ENCODE measurements at regions not wholly inside any gene's neighbourhood (a gene's known extent, or its start where the extent isn't known, plus 50 kb on each side); places are given as distances from the start of the nearest gene placed in this dataset.
"Not testable (repeated sequence)": the region's sequence is repeated elsewhere in the genome, so short reads cannot be mapped to it uniquely, and the experiment has no call there.

GRCh38 chr6:82118150-82118562 is 129.4 kb downstream of the IBTK start:
- no peaks in the 10 kb centered on the region for H3K27me3 ChIP-seq (replicated peaks; ENCODE audit: control insufficient read depth, insufficient read depth, low read length)
- no peaks in the 10 kb centered on the region for H3K9me3 ChIP-seq (ENCODE audit: control insufficient read depth, low read length)
- peak; percentile 6 for DNase-seq (ENCODE audit: low read depth)
- H3K4me3 ChIP-seq (ENCODE audit: low read length) = no peak overlapping the region
- no peaks in the 10 kb centered on the region for H3K36me3 ChIP-seq (ENCODE audit: control insufficient read depth, insufficient read depth, low read length, severe bottlenecking)
- no peaks in the 10 kb centered on the region for H3K4me1 ChIP-seq (ENCODE audit: control insufficient read depth, insufficient read depth, low read length)
- H3K9ac ChIP-seq (ENCODE audit: low read length) = no peak overlapping the region

GRCh38 chr6:82114748-82115147 is 132.8 kb downstream of the IBTK start:
- Histone ChIP-seq H3K27me3 (replicated peaks; ENCODE audit: control insufficient read depth, insufficient read depth, low read length) (no peaks in the 10 kb centered on the region), H3K4me3 (ENCODE audit: low read length) (no peak overlapping the region), H3K36me3 (ENCODE audit: control insufficient read depth, insufficient read depth, low read length, severe bottlenecking) (no peaks in the 10 kb centered on the region), H3K4me1 (ENCODE audit: control insufficient read depth, insufficient read depth, low read length) (no peaks in the 10 kb centered on the region), H3K9ac (ENCODE audit: low read length) (no peak overlapping the region), H3K9me3 (ENCODE audit: control insufficient read depth, low read length) (no peaks in the 10 kb centered on the region)
- no peak for DNase-seq (ENCODE audit: low read depth)

GRCh38 chr6:82113231-82113630 is 134.3 kb downstream of the IBTK start:
- no peak for DNase-seq (ENCODE audit: low read depth)
- no peak overlapping the region for H3K4me3 ChIP-seq (ENCODE audit: low read length)
- no peaks in the 10 kb centered on the region for H3K4me1 ChIP-seq (ENCODE audit: control insufficient read depth, insufficient read depth, low read length)
- no peaks in the 10 kb centered on the region for H3K9me3 ChIP-seq (ENCODE audit: control insufficient read depth, low read length)
- no peak overlapping the region for H3K9ac ChIP-seq (ENCODE audit: low read length)
- H3K36me3 ChIP-seq (ENCODE audit: control insufficient read depth, insufficient read depth, low read length, severe bottlenecking) = no peaks in the 10 kb centered on the region
- H3K27me3 ChIP-seq (replicated peaks; ENCODE audit: control insufficient read depth, insufficient read depth, low read length) = no peaks in the 10 kb centered on the region

GRCh38 chr6:82111818-82112217 is 135.7 kb downstream of the IBTK start:
- H3K9ac ChIP-seq (ENCODE audit: low read length) = no peak overlapping the region

GRCh38 chr6:82111114-82111513 is 136.4 kb downstream of the IBTK start:
- DNase-seq (ENCODE audit: low read depth) = no peak
- H3K27me3 ChIP-seq (replicated peaks; ENCODE audit: control insufficient read depth, insufficient read depth, low read length) = no peaks in the 10 kb centered on the region
- H3K4me1 ChIP-seq (ENCODE audit: control insufficient read depth, insufficient read depth, low read length) = no peaks in the 10 kb centered on the region
- H3K36me3 ChIP-seq (ENCODE audit: control insufficient read depth, insufficient read depth, low read length, severe bottlenecking) = no peaks in the 10 kb centered on the region
- H3K9me3 ChIP-seq (ENCODE audit: control insufficient read depth, low read length) = no peaks in the 10 kb centered on the region
- no peak overlapping the region for H3K9ac ChIP-seq (ENCODE audit: low read length)
- H3K4me3 ChIP-seq (ENCODE audit: low read length) = no peak overlapping the region

More at GRCh38 chr6:82111818-82112217, 135.7 kb downstream of the IBTK start:
- H3K4me1 ChIP-seq (ENCODE audit: control insufficient read depth, insufficient read depth, low read length) = no peaks in the 10 kb centered on the region
- H3K4me3 ChIP-seq (ENCODE audit: low read length) = no peak overlapping the region
- no peak for DNase-seq (ENCODE audit: low read depth)
- H3K36me3 ChIP-seq (ENCODE audit: control insufficient read depth, insufficient read depth, low read length, severe bottlenecking) = no peaks in the 10 kb centered on the region
- no peaks in the 10 kb centered on the region for H3K9me3 ChIP-seq (ENCODE audit: control insufficient read depth, low read length)
- no peaks in the 10 kb centered on the region for H3K27me3 ChIP-seq (replicated peaks; ENCODE audit: control insufficient read depth, insufficient read depth, low read length)

GRCh38 chr6:82103171-82103570 is 144.4 kb downstream of the IBTK start:
- not testable (repeated sequence) for DNase-seq (ENCODE audit: low read depth); H3K9ac ChIP-seq (ENCODE audit: low read length); H3K9me3 ChIP-seq (ENCODE audit: control insufficient read depth, low read length); H3K4me3 ChIP-seq (ENCODE audit: low read length); H3K27me3 ChIP-seq (replicated peaks; ENCODE audit: control insufficient read depth, insufficient read depth, low read length); H3K36me3 ChIP-seq (ENCODE audit: control insufficient read depth, insufficient read depth, low read length, severe bottlenecking); H3K4me1 ChIP-seq (ENCODE audit: control insufficient read depth, insufficient read depth, low read length)

GRCh38 chr6:82101374-82102114 is 146.0 kb downstream of the IBTK start:
- not testable (repeated sequence) for H3K27me3 ChIP-seq (replicated peaks; ENCODE audit: control insufficient read depth, insufficient read depth, low read length); DNase-seq (ENCODE audit: low read depth); H3K9ac ChIP-seq (ENCODE audit: low read length); H3K9me3 ChIP-seq (ENCODE audit: control insufficient read depth, low read length); H3K36me3 ChIP-seq (ENCODE audit: control insufficient read depth, insufficient read depth, low read length, severe bottlenecking); H3K4me3 ChIP-seq (ENCODE audit: low read length); H3K4me1 ChIP-seq (ENCODE audit: control insufficient read depth, insufficient read depth, low read length)

GRCh38 chr6:82100763-82101162 is 146.8 kb downstream of the IBTK start:
- not testable (repeated sequence) for H3K9me3 ChIP-seq (ENCODE audit: control insufficient read depth, low read length); H3K4me3 ChIP-seq (ENCODE audit: low read length); H3K36me3 ChIP-seq (ENCODE audit: control insufficient read depth, insufficient read depth, low read length, severe bottlenecking); DNase-seq (ENCODE audit: low read depth); H3K27me3 ChIP-seq (replicated peaks; ENCODE audit: control insufficient read depth, insufficient read depth, low read length); H3K9ac ChIP-seq (ENCODE audit: low read length); H3K4me1 ChIP-seq (ENCODE audit: control insufficient read depth, insufficient read depth, low read length)

- Histone ChIP-seq H3K9me3 (ENCODE audit: control insufficient read depth, low read length) (no peaks in the 10 kb centered on the region), H3K9ac (ENCODE audit: low read length) (no peak overlapping the region), H3K27me3 (replicated peaks; ENCODE audit: control insufficient read depth, insufficient read depth, low read length) (no peaks in the 10 kb centered on the region), H3K4me3 (ENCODE audit: low read length) (no peak overlapping the region), H3K36me3 (ENCODE audit: control insufficient read depth, insufficient read depth, low read length, severe bottlenecking) (no peaks in the 10 kb centered on the region), H3K4me1 (ENCODE audit: control insufficient read depth, insufficient read depth, low read length) (no peaks in the 10 kb centered on the region)
- no peak for DNase-seq (ENCODE audit: low read depth)
These were observed 149.9 kb downstream of the IBTK start for GRCh38 chr6:82097676-82098075.

- no peak overlapping the region for H3K9ac ChIP-seq (ENCODE audit: low read length)
- H3K4me1 ChIP-seq (ENCODE audit: control insufficient read depth, insufficient read depth, low read length) = no peaks in the 10 kb centered on the region
- no peaks in the 10 kb centered on the region for H3K27me3 ChIP-seq (replicated peaks; ENCODE audit: control insufficient read depth, insufficient read depth, low read length)
- no peaks in the 10 kb centered on the region for H3K9me3 ChIP-seq (ENCODE audit: control insufficient read depth, low read length)
- no peak overlapping the region for H3K4me3 ChIP-seq (ENCODE audit: low read length)
- no peaks in the 10 kb centered on the region for H3K36me3 ChIP-seq (ENCODE audit: control insufficient read depth, insufficient read depth, low read length, severe bottlenecking)
- no peak for DNase-seq (ENCODE audit: low read depth)
These were observed 152.5 kb downstream of the IBTK start for GRCh38 chr6:82095091-82095490.

GRCh38 chr6:82094166-82094806 is 153.3 kb downstream of the IBTK start:
- no peaks in the 10 kb centered on the region for H3K9me3 ChIP-seq (ENCODE audit: control insufficient read depth, low read length)
- no peaks in the 10 kb centered on the region for H3K4me1 ChIP-seq (ENCODE audit: control insufficient read depth, insufficient read depth, low read length)
- no peak overlapping the region for H3K4me3 ChIP-seq (ENCODE audit: low read length)
- H3K36me3 ChIP-seq (ENCODE audit: control insufficient read depth, insufficient read depth, low read length, severe bottlenecking) = no peaks in the 10 kb centered on the region
- DNase-seq (ENCODE audit: low read depth) = no peak
- H3K27me3 ChIP-seq (replicated peaks; ENCODE audit: control insufficient read depth, insufficient read depth, low read length) = no peaks in the 10 kb centered on the region
- H3K9ac ChIP-seq (ENCODE audit: low read length) = no peak overlapping the region

All from adipocyte (in vitro differentiated cells).